Endodermal cell (in vitro differentiated cells): ENCODE measurements at regions not wholly inside any gene's neighbourhood (a gene's known extent, or its start where the extent isn't known, plus 50 kb on each side); places are given as distances from the start of the nearest gene placed in this dataset.
A peak's percentile ranks its signal among the peaks of the same experiment; 100 is the strongest.

Source experiments
- DNase-seq: peaks from one replicate; pipeline ENCODE4 v3.0.0-alpha.2; 2017
- H3K27ac ChIP-seq: 2 replicates; pipeline ENCODE4 v1.5.1; 2013; ENCODE audit warnings: mild to moderate bottlenecking, low read depth, low read length, moderate library complexity
- H3K27me3 ChIP-seq: 2 replicates; pipeline ENCODE4 v1.6.1; 2013; ENCODE audit warnings: mild to moderate bottlenecking, low read length, moderate library complexity; ENCODE audit not compliant: insufficient read depth, control insufficient read depth, poor library complexity, severe bottlenecking
- H3K36me3 ChIP-seq: 2 replicates; pipeline ENCODE4 v1.7.0; 2013; ENCODE audit warnings: mild to moderate bottlenecking, low read length, moderate library complexity; ENCODE audit not compliant: control insufficient read depth, insufficient read depth
- H3K4me1 ChIP-seq: one replicate; pipeline ENCODE4 v1.7.0; 2013; ENCODE audit warnings: low read length; ENCODE audit not compliant: control insufficient read depth, insufficient read depth
- H3K4me3 ChIP-seq: 2 replicates; pipeline ENCODE4 v1.5.1; 2013; ENCODE audit warnings: mild to moderate bottlenecking, low read length, moderate library complexity
- H3K9ac ChIP-seq: 2 replicates; pipeline ENCODE4 v1.6.1; 2013; ENCODE audit warnings: mild to moderate bottlenecking, low read length, moderate library complexity; ENCODE audit not compliant: poor library complexity, severe bottlenecking; ENCODE audit errors: extremely low read depth
- H3K9me3 ChIP-seq: 2 replicates; pipeline ENCODE4 v1.6.1; 2013; ENCODE audit warnings: mild to moderate bottlenecking, low read length, moderate library complexity; ENCODE audit not compliant: control insufficient read depth
- H3K27ac Mint-ChIP-seq: 2 replicates; pipeline ENCODE4 v1.8.0; 2020; ENCODE audit warnings: mixed read lengths
- H3K27me3 Mint-ChIP-seq: 2 replicates; pipeline ENCODE4 v1.8.0; 2021; ENCODE audit warnings: mild to moderate bottlenecking, mixed read lengths; ENCODE audit not compliant: insufficient read depth
- H3K36me3 Mint-ChIP-seq: 2 replicates; pipeline ENCODE4 v1.8.0; 2020; ENCODE audit warnings: low read depth, mixed read lengths
- H3K4me1 Mint-ChIP-seq: 2 replicates; pipeline ENCODE4 v1.8.0; 2020; ENCODE audit warnings: mixed read lengths
- H3K4me3 Mint-ChIP-seq: 2 replicates; pipeline ENCODE4 v1.8.0; 2020; ENCODE audit warnings: mild to moderate bottlenecking, moderate library complexity, mixed read lengths
- H3K9me3 Mint-ChIP-seq: 2 replicates; pipeline ENCODE4 v1.8.0; 2020; ENCODE audit warnings: mild to moderate bottlenecking, mixed read lengths
- WGBS, 2 experiments: methylation state at CpG; one replicate each; pipeline versions ENCODE4 v1.1.5 to v1.1.7; 2013; ENCODE audit warnings: missing lambda C conversion rate in 2 of 2, mixed read lengths in 1 of 2; ENCODE audit not compliant: insufficient coverage in 1 of 2, insufficient read length in 1 of 2; 5-methylcytosine and 5-hydroxymethylcytosine counted together
- TF ChIP-seq, protein P1 (sequence below): fragments of 200-600 bp; sonication (generic); conservative IDR thresholded peaks from 2 replicates; pipeline ENCODE4 v1.5.0; 2021; ENCODE audit warnings: antibody characterized with exemption, mild to moderate bottlenecking

GRCh38 chr6:118748311-118749062 is 97.1 kb upstream of the CEP85L start:
- peak; percentile 81 for DNase-seq

DNA sequence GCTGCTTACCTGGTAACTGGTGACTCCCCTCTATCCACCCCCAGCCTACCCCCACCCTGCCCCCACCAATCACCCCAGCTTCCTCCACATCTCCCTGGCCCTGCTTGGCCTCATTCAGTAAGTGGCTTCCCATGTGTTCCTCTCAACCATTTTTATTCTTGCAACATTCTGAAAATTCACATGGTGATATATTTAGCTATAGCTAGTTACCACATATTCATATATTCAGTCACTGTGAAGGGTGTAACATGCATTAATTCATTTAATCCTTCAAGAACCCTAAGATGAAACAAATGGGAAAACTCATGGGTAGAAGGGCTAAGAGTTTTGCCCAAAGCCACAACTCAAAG is 95.4 kb upstream of the CEP85L start:
- no peaks in the 10 kb centered on the region for H3K9me3 Mint-ChIP-seq
- Histone ChIP-seq H3K9me3 (no peaks in the 10 kb centered on the region), H3K9ac (no peak overlapping the region), H3K4me3 (no peak overlapping the region), H3K27me3 (no peaks in the 10 kb centered on the region), H3K36me3 (no peaks in the 10 kb centered on the region), H3K4me1 (no peaks in the 10 kb centered on the region), H3K27ac (no peak overlapping the region)
- H3K27me3 Mint-ChIP-seq = no peaks in the 10 kb centered on the region
- peaks cover 7% of the 10 kb centered on the region for H3K4me1 Mint-ChIP-seq
- no peak overlapping the region for H3K4me3 Mint-ChIP-seq
- TF ChIP-seq, protein P1, sequence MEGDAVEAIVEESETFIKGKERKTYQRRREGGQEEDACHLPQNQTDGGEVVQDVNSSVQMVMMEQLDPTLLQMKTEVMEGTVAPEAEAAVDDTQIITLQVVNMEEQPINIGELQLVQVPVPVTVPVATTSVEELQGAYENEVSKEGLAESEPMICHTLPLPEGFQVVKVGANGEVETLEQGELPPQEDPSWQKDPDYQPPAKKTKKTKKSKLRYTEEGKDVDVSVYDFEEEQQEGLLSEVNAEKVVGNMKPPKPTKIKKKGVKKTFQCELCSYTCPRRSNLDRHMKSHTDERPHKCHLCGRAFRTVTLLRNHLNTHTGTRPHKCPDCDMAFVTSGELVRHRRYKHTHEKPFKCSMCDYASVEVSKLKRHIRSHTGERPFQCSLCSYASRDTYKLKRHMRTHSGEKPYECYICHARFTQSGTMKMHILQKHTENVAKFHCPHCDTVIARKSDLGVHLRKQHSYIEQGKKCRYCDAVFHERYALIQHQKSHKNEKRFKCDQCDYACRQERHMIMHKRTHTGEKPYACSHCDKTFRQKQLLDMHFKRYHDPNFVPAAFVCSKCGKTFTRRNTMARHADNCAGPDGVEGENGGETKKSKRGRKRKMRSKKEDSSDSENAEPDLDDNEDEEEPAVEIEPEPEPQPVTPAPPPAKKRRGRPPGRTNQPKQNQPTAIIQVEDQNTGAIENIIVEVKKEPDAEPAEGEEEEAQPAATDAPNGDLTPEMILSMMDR = no peak
- no peaks in the 10 kb centered on the region for H3K36me3 Mint-ChIP-seq
- H3K27ac Mint-ChIP-seq = no peak overlapping the region
- DNase-seq = no peak

More at GRCh38 chr6:118748311-118749062, 97.1 kb upstream of the CEP85L start:
- Histone ChIP-seq H3K4me1 (no peaks in the 10 kb centered on the region), H3K9ac (no peak overlapping the region), H3K9me3 (no peaks in the 10 kb centered on the region), H3K27ac (no peak overlapping the region), H3K4me3 (no peak overlapping the region), H3K27me3 (no peaks in the 10 kb centered on the region), H3K36me3 (no peaks in the 10 kb centered on the region)
- 69 to 77% methylated on average over 2 to 9 of the region's 9 CpGs for WGBS, 2 experiments
- H3K9me3 Mint-ChIP-seq = no peaks in the 10 kb centered on the region
- no peaks in the 10 kb centered on the region for H3K27me3 Mint-ChIP-seq
- H3K27ac Mint-ChIP-seq = peak overlapping the region; percentile 76
- no peak overlapping the region for H3K4me3 Mint-ChIP-seq
- H3K4me1 Mint-ChIP-seq = peaks cover 7% of the 10 kb centered on the region
- TF ChIP-seq, protein P1 = no peak
- no peaks in the 10 kb centered on the region for H3K36me3 Mint-ChIP-seq

GRCh38 chr6:118746145-118746824 is 94.9 kb upstream of the CEP85L start:
- Mint-ChIP-seq H3K36me3 (no peaks in the 10 kb centered on the region), H3K4me3 (no peak overlapping the region), H3K27me3 (no peaks in the 10 kb centered on the region), H3K4me1 (peaks cover 7% of the 10 kb centered on the region), H3K27ac (no peak overlapping the region), H3K9me3 (no peaks in the 10 kb centered on the region)
- H3K4me1 ChIP-seq = no peaks in the 10 kb centered on the region
- TF ChIP-seq, protein P1 = no peak
- H3K36me3 ChIP-seq = no peaks in the 10 kb centered on the region
- H3K9ac ChIP-seq = no peak overlapping the region
- H3K27me3 ChIP-seq = no peaks in the 10 kb centered on the region
- WGBS, 2 experiments = 80 to 86% methylated on average over 2 to 6 of the region's 6 CpGs
- H3K27ac ChIP-seq = no peak overlapping the region
- H3K4me3 ChIP-seq = no peak overlapping the region
- H3K9me3 ChIP-seq = no peaks in the 10 kb centered on the region
- no peak for DNase-seq
